ENCODE measurements at regions not wholly inside any gene's neighbourhood (a gene's known extent, or its start where the extent isn't known, plus 50 kb on each side); places are given as distances from the start of the nearest gene placed in this dataset.

DNA sequence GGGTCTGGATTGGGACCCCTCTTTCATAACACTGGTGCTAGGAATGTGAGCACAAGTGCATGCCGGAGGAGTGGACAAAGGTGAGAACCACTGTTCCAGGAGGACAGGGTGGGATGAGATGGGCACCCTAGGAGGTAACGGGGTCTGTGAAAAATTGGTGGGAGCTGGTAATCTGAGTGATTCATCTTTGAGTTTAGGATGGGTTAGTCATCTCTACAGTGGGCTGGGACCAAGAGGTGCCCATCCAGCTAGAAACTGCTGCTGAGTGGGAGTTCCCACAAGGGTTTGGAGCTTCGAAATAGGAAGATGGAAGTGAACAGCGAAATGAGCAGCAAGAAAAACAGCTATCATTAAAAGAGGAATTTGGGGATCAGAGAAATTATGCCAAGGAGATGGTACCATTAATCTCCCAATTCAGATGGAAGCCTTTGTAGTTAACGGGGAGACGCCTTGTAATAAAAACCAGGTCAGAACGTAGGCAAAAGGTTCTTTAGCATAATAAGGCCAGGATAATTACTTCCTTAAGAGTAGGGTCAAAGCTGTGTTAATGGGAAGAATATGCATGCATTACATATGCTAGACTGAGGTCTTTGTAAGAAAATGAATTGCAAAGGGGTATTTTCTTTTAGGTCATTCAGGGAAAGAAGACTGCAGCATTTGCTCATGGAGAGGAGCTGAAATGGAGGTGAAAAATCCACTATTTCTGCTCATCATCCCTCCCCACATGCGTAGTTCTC is 55.5 kb downstream of the OLFML3 start:
- no peak for TF ChIP-seq POLR2AphosphoS5 (IDR thresholded peaks at IDR 0.05; ENCODE audit: low read length)
- TF ChIP-seq POLR2AphosphoS2 (IDR thresholded peaks at IDR 0.05; ENCODE audit: low read depth, low read length) = no peak
- no peak for TF ChIP-seq POLR2A (IDR thresholded peaks at IDR 0.05; ENCODE audit: low read depth, low read length)
- no peak for TF ChIP-seq SMC3 (IDR thresholded peaks at IDR 0.05; ENCODE audit: borderline replicate concordance, low read length)
- no peak for TF ChIP-seq CHD4 (IDR thresholded peaks at IDR 0.05)
- TF ChIP-seq RELA (IDR thresholded peaks at IDR 0.05; ENCODE audit: borderline replicate concordance, partially characterized antibody) = no peak
- no peak for TF ChIP-seq EP300 (IDR thresholded peaks at IDR 0.05; ENCODE audit: borderline replicate concordance in 1 of 2, control insufficient read depth in 1 of 2, low read depth in 2 of 2, low read length in 2 of 2)
- no peak for TF ChIP-seq CBFB (IDR thresholded peaks at IDR 0.05; ENCODE audit: low read depth)
